A673 (cell line): ENCODE measurements at regions not wholly inside any gene's neighbourhood (a gene's known extent, or its start where the extent isn't known, plus 50 kb on each side); places are given as distances from the start of the nearest gene placed in this dataset.
A peak's percentile ranks its signal among the peaks of the same experiment; 100 is the strongest.

Experiments
- BruUV-seq: library from RNA; stranded (reverse); fragments of 400-500 nt; replicated peaks from 2 replicates; lab custom pipeline; 2021; lab: Mats Ljungman, UMichigan
- CTCF ChIA-PET: fragments of 300-600 bp; sonication (Branson Sonifier 250); formaldehyde crosslinking; loops from one replicate; lab custom pipeline; 2022; ENCODE audit warnings: antibody characterized with exemption; lab: Charles Lee
- POLR2A ChIA-PET: fragments of 300-600 bp; sonication (Branson Sonifier 250); formaldehyde crosslinking; loops from one replicate; lab custom pipeline; 2022; ENCODE audit warnings: antibody characterized with exemption; ENCODE audit not compliant: low non-redundant PET; lab: Charles Lee
- DNase-seq: peaks from one replicate; pipeline ENCODE4 v3.0.0-alpha.2; 2015; ENCODE audit warnings: low spot score
- H3K27ac ChIP-seq: fragments of 200-600 bp; sonication (generic); 2 replicates; pipeline ENCODE4 v1.5.1; 2016; ENCODE audit warnings: mixed run types, low read depth, mild to moderate bottlenecking, mixed read lengths, antibody characterized with exemption, low read length; ENCODE audit not compliant: poor library complexity, severe bottlenecking
- H3K27me3 ChIP-seq: fragments of 200-600 bp; sonication (generic); replicated peaks from 2 replicates; pipeline ENCODE4 v1.6.1; 2017; ENCODE audit warnings: mixed run types, low read depth, mild to moderate bottlenecking, mixed read lengths, antibody characterized with exemption, low read length; ENCODE audit not compliant: insufficient read depth, poor library complexity
- H3K36me3 ChIP-seq: fragments of 200-600 bp; sonication (generic); 2 replicates; pipeline ENCODE4 v1.6.1; 2016; ENCODE audit warnings: mixed run types, mild to moderate bottlenecking, mixed read lengths, antibody characterized with exemption, low read length; ENCODE audit not compliant: insufficient read depth, poor library complexity, severe bottlenecking
- H3K4me1 ChIP-seq: fragments of 200-600 bp; sonication (generic); 2 replicates; pipeline ENCODE4 v1.6.1; 2017; ENCODE audit warnings: mixed run types, mild to moderate bottlenecking, mixed read lengths, antibody characterized with exemption, low read length; ENCODE audit not compliant: insufficient read depth, poor library complexity, severe bottlenecking
- H3K4me3 ChIP-seq: fragments of 200-600 bp; sonication (generic); 2 replicates; pipeline ENCODE4 v1.5.1; 2016; ENCODE audit warnings: low read depth, mixed run types, mild to moderate bottlenecking, mixed read lengths, low read length; ENCODE audit not compliant: poor library complexity, severe bottlenecking
- H3K9me3 ChIP-seq: fragments of 200-600 bp; sonication (generic); 2 replicates; pipeline ENCODE4 v1.6.1; 2016; ENCODE audit warnings: mixed run types, low read depth, mild to moderate bottlenecking, mixed read lengths, antibody characterized with exemption, low read length; ENCODE audit not compliant: poor library complexity, severe bottlenecking
- EZH2 ChIP-seq: fragments of 200-600 bp; sonication (generic); IDR thresholded peaks from 2 replicates; pipeline ENCODE4 v1.6.1; 2017; ENCODE audit warnings: borderline replicate concordance, low read depth, mild to moderate bottlenecking, mixed read lengths, antibody characterized with exemption, low read length; ENCODE audit not compliant: poor library complexity, severe bottlenecking
- intact Hi-C: fragments of 100-400 bp; cut with micrococcal nuclease; formaldehyde crosslinking; loops from one replicate; pipeline ENCODE4 v1.10.0; 2022; ENCODE audit not compliant: unreplicated experiment
- TF ChIP-seq, protein P1 (sequence below): fragments of 300-800, 200-600 bp; sonication (generic); conservative IDR thresholded peaks from 2 replicates; pipeline ENCODE4 v1.5.1; 2017; ENCODE audit warnings: low read depth, mild to moderate bottlenecking, antibody characterized with exemption, low read length, moderate library complexity, mixed read lengths

DNA sequence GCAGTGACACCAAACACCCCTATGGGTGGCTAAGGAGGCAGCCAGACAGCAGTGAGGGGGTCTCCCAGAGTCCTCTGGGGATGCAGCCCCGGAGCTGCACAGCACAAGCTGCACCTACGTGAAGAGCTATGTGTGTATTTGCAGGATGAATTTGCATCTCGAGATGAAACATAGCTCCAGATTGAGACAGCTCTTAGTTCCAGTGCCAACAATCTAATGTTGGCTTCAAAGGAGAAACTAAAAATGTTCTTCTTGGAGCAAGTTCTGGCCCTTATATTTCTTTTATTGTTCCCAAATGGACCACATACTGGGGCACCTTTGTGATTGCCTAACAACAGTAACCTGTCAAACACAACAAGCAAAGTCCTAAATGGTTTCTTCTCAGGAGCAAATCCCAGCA is 233.9 kb downstream of the SLC4A3 start:
- H3K27ac ChIP-seq, result no peak overlapping the region
- ChIA-PET CTCF (no interaction called here), POLR2A (interaction anchor here (0.7 kb wide), 1 partner anchor 9 kb away, joined by 3 read pairs; no protein-coding TSS in a partner anchor)
- no peak overlapping the region for H3K4me3 ChIP-seq
- H3K9me3 ChIP-seq, result no peaks in the 10 kb centered on the region
- intact Hi-C loops, result no loop called here
- no peaks in the 10 kb centered on the region for H3K4me1 ChIP-seq
- no peaks in the 10 kb centered on the region for H3K27me3 ChIP-seq
- no peak for DNase-seq
- H3K36me3 ChIP-seq, result no peaks in the 10 kb centered on the region
- BruUV-seq, result no TSS peak
- no peak for TF ChIP-seq EZH2
- TF ChIP-seq, protein P1, sequence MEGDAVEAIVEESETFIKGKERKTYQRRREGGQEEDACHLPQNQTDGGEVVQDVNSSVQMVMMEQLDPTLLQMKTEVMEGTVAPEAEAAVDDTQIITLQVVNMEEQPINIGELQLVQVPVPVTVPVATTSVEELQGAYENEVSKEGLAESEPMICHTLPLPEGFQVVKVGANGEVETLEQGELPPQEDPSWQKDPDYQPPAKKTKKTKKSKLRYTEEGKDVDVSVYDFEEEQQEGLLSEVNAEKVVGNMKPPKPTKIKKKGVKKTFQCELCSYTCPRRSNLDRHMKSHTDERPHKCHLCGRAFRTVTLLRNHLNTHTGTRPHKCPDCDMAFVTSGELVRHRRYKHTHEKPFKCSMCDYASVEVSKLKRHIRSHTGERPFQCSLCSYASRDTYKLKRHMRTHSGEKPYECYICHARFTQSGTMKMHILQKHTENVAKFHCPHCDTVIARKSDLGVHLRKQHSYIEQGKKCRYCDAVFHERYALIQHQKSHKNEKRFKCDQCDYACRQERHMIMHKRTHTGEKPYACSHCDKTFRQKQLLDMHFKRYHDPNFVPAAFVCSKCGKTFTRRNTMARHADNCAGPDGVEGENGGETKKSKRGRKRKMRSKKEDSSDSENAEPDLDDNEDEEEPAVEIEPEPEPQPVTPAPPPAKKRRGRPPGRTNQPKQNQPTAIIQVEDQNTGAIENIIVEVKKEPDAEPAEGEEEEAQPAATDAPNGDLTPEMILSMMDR, result no peak

DNA sequence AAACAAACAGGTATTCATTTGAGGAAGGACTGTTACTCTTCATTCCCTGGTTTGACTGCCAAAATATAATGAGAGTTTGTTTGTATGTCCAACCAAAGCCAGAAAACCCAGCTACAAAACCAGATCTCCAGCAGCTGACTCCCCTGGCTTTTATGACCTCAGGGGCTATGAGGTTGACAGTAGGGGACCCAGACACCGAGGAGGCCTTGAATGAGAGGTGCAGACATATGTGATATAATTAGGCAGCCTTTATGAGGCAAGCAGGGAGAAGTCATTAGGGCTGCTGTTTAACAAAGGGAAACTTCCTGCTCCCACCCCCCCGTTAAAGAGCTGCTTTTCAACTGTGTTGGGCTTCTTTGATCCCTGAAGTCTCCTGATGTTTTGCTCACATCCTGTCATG is 236.7 kb downstream of the SLC4A3 start:
- CTCF ChIA-PET, result interaction anchor here (0.9 kb wide), 1 partner anchor 27 kb away, joined by 3 read pairs; no protein-coding TSS in a partner anchor
- Histone ChIP-seq H3K27ac (no peak overlapping the region), H3K9me3 (no peaks in the 10 kb centered on the region), H3K36me3 (no peaks in the 10 kb centered on the region), H3K27me3 (no peaks in the 10 kb centered on the region), H3K4me1 (peaks cover 11% of the 10 kb centered on the region), H3K4me3 (no peak overlapping the region)
- POLR2A ChIA-PET, result no interaction called here
- intact Hi-C loops, result no loop called here
- no peak for TF ChIP-seq EZH2
- TF ChIP-seq, protein P1, result no peak
- DNase-seq, result no peak
- no TSS peak for BruUV-seq

DNA sequence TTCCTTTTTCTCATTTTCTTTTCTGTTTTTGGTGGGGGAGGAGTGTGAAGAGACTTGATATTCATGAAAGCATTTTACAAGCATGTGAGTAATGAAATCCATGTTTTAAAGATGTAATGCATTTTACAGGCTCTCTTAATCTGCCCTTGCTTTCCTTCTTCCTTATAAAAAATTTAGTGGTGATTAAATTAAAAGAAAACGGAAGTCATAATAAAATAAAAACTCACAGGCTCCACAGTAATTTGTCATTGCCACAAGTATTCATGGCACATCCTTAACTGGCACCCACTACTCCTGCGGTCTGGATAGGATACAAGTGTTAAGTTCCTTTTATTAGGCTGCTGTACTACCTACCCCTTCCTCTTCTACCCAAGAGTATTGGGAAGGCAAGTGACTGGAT is 241.2 kb downstream of the SLC4A3 start:
- intact Hi-C loops, result no loop called here
- Histone ChIP-seq H3K9me3 (no peaks in the 10 kb centered on the region), H3K36me3 (no peaks in the 10 kb centered on the region), H3K4me1 (peaks cover 45% of the 10 kb centered on the region), H3K4me3 (no peak overlapping the region), H3K27ac (peak overlapping the region; percentile 27), H3K27me3 (no peaks in the 10 kb centered on the region)
- no TSS peak for BruUV-seq
- TF ChIP-seq, protein P1, result no peak
- no peak for TF ChIP-seq EZH2
- ChIA-PET POLR2A (no interaction called here), CTCF (no interaction called here)
- DNase-seq, result peak; percentile 80
